GM12872 (cell line): ENCODE measurements at regions not wholly inside any gene's neighbourhood (a gene's known extent, or its start where the extent isn't known, plus 50 kb on each side); places are given as distances from the start of the nearest gene placed in this dataset.

Source experiments
- CTCF ChIP-seq: IDR thresholded peaks from 3 replicates; pipeline ENCODE4 v1.5.1; 2011; ENCODE audit warnings: low read depth, mild to moderate bottlenecking, low read length, moderate library complexity; ENCODE audit not compliant: insufficient read depth

GRCh38 chr18:10088734-10089133 lies 174.9 kb downstream of the VAPA start:
- no peak for TF ChIP-seq CTCF

DNA sequence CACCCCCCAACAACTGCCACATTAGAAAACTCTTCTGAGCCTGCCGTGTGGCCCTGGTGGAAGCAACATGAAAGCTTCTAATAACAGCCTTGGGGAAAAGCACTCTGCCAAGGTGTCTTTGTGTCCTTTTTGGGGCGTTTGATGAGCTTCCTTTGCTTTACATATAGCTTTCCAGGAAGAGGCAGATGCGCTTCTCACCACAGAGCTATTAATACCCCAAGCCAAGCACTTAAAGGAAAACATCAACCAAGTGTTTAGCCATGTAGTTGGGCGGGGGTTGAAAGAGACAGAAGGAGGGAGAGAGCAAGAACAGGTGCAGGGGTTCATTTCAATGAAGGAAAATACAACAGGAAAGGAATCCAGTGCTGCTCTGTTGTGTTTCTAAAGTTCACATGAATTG lies 176.1 kb downstream of the VAPA start:
- TF ChIP-seq CTCF, result no peak

DNA sequence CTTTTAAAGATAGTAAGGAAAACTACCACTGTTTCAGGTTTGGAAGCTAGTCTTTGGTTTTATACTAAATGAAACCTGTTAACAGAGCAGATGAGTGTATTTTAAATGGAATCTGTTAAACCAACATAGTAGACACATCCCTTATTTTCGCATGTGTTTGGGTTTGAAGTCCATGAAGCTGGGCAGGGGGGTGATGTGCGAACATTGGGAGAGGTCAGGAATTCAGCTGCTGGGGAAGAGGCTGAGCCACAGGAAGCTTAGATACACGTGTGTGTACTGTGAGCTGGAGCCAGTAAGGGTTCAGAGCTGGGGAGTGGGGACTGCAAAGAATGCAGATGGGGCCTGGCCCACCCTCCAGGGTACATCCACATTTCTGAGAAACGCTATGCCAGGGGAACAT lies 176.9 kb downstream of the VAPA start:
- TF ChIP-seq CTCF, result no peak

DNA sequence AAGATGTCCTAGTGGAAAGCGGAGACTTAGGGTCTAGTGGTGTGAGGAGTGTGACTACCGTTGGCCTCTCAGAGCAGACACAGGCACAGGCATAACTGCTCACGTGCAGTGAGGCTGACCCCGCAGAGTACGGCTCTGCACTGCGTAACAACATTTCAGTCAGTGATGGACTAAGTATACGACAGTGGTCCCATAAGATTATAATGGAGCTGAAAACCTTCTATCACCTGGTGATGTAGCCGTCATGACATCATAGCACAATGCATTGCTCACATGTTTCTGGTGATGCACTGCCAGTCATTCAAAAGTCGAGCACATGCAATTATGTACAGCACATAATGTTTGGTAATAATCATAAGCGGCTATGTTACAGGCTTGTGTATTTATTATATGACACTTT lies 179.6 kb downstream of the VAPA start:
- TF ChIP-seq CTCF, result no peak

- no peak for TF ChIP-seq CTCF
Observed at GRCh38 chr18:10094154-10094553, 180.3 kb downstream of the VAPA start.

GRCh38 chr18:10094655-10095054 lies 180.8 kb downstream of the VAPA start:
- TF ChIP-seq CTCF, result no peak

- TF ChIP-seq CTCF, result no peak
Observed at GRCh38 chr18:10095356-10095755, 181.5 kb downstream of the VAPA start.

- TF ChIP-seq CTCF, result no peak
Observed at GRCh38 chr18:10099539-10100140, 185.8 kb downstream of the VAPA start.
